ENCODE measurements at regions not wholly inside any gene's neighbourhood (a gene's known extent, or its start where the extent isn't known, plus 50 kb on each side); places are given as distances from the start of the nearest gene placed in this dataset.

- Histone ChIP-seq H3K4me2 (ENCODE audit: low read length, poor library complexity, severe bottlenecking) (no peak overlapping the region), H3K14ac (ENCODE audit: low read length in 2 of 2) (no peak overlapping the region), H3K9me3 (ENCODE audit: control insufficient read depth, low read length) (no peaks in the 10 kb centered on the region), H2BK5ac (ENCODE audit: low read depth, low read length, poor library complexity, severe bottlenecking) (no peak overlapping the region), H2BK15ac (ENCODE audit: low read depth, poor library complexity, severe bottlenecking) (no peak overlapping the region), H3K23ac (ENCODE audit: low read length in 2 of 2) (no peak overlapping the region), H2BK12ac (ENCODE audit: low read length in 2 of 2) (no peak overlapping the region), H2AFZ (ENCODE audit: low read depth, low read length) (peak overlapping the region; percentile 4), H3K27ac (ENCODE audit: low read length, poor library complexity, severe bottlenecking) (no peak overlapping the region), H3K36me3 (ENCODE audit: control insufficient read depth in 1 of 2, insufficient read depth in 2 of 2, low read depth in 1 of 2, low read length in 2 of 2) (no peaks in the 10 kb centered on the region), H2AK5ac (ENCODE audit: low read length, severe bottlenecking) (no peak overlapping the region), H2BK120ac (ENCODE audit: low read depth, low read length) (no peak overlapping the region), H3K4me1 (ENCODE audit: control insufficient read depth, insufficient read depth, low read depth, low read length) (no peaks in the 10 kb centered on the region), H3K4me3 (ENCODE audit: insufficient read depth in 1 of 2, low read depth in 1 of 2, low read length in 2 of 2) (no peak overlapping the region), H3K9ac (ENCODE audit: low read length) (no peak overlapping the region), H3K79me1 (replicated peaks; ENCODE audit: low read length, poor library complexity, severe bottlenecking) (no peaks in the 10 kb centered on the region), H4K91ac (ENCODE audit: low read length) (no peak overlapping the region), H3K18ac (ENCODE audit: low read depth in 1 of 2, low read length in 2 of 2) (no peak overlapping the region), H3K27me3 (ENCODE audit: control insufficient read depth in 1 of 2, insufficient read depth in 1 of 2, low read length in 2 of 2) (no peaks in the 10 kb centered on the region), H4K8ac (ENCODE audit: low read length) (no peak overlapping the region), H3K4ac (ENCODE audit: low read depth in 1 of 2, low read length in 2 of 2) (no peak overlapping the region)
- 100% methylated on average over 1 of the region's 1 CpG for WGBS
- no peak for DNase-seq
Measured at GRCh38 chr3:87895983-87896382, 162.8 kb downstream of the CGGBP1 start.

GRCh38 chr3:87873136-87873535 is 185.7 kb downstream of the CGGBP1 start:
- Histone ChIP-seq H2BK15ac (ENCODE audit: low read depth, poor library complexity, severe bottlenecking) (no peak overlapping the region), H2AK5ac (ENCODE audit: low read length, severe bottlenecking) (no peak overlapping the region), H2BK12ac (ENCODE audit: low read length in 2 of 2) (no peak overlapping the region), H3K9ac (ENCODE audit: low read length) (no peak overlapping the region), H2BK5ac (ENCODE audit: low read depth, low read length, poor library complexity, severe bottlenecking) (no peak overlapping the region), H3K18ac (ENCODE audit: low read depth in 1 of 2, low read length in 2 of 2) (no peak overlapping the region), H4K8ac (ENCODE audit: low read length) (no peak overlapping the region), H2BK120ac (ENCODE audit: low read depth, low read length) (no peak overlapping the region), H3K79me1 (replicated peaks; ENCODE audit: low read length, poor library complexity, severe bottlenecking) (no peaks in the 10 kb centered on the region), H4K91ac (ENCODE audit: low read length) (no peak overlapping the region), H3K4me1 (ENCODE audit: control insufficient read depth, insufficient read depth, low read depth, low read length) (no peaks in the 10 kb centered on the region), H3K23ac (ENCODE audit: low read length in 2 of 2) (no peak overlapping the region), H3K27me3 (ENCODE audit: control insufficient read depth in 1 of 2, insufficient read depth in 1 of 2, low read length in 2 of 2) (no peaks in the 10 kb centered on the region), H3K4ac (ENCODE audit: low read depth in 1 of 2, low read length in 2 of 2) (no peak overlapping the region), H3K4me3 (ENCODE audit: insufficient read depth in 1 of 2, low read depth in 1 of 2, low read length in 2 of 2) (no peak overlapping the region), H3K27ac (ENCODE audit: low read length, poor library complexity, severe bottlenecking) (no peak overlapping the region), H3K9me3 (ENCODE audit: control insufficient read depth, low read length) (peaks cover 14% of the 10 kb centered on the region), H3K14ac (ENCODE audit: low read length in 2 of 2) (no peak overlapping the region), H2AFZ (ENCODE audit: low read depth, low read length) (no peak overlapping the region), H3K36me3 (ENCODE audit: control insufficient read depth in 1 of 2, insufficient read depth in 2 of 2, low read depth in 1 of 2, low read length in 2 of 2) (no peaks in the 10 kb centered on the region), H3K4me2 (ENCODE audit: low read length, poor library complexity, severe bottlenecking) (no peak overlapping the region)
- 80% methylated on average over 1 of the region's 1 CpG for WGBS
- DNase-seq: no peak

- H2BK120ac ChIP-seq (ENCODE audit: low read depth, low read length): no peak overlapping the region
Measured at GRCh38 chr3:87867001-87867400, 191.8 kb downstream of the CGGBP1 start.

GRCh38 chr3:87856126-87856525 is 202.7 kb downstream of the CGGBP1 start:
- no peak overlapping the region for H2AK5ac ChIP-seq (ENCODE audit: low read length, severe bottlenecking)
- no peak overlapping the region for H3K27ac ChIP-seq (ENCODE audit: low read length, poor library complexity, severe bottlenecking)
- no peak overlapping the region for H2BK5ac ChIP-seq (ENCODE audit: low read depth, low read length, poor library complexity, severe bottlenecking)
- H3K4me1 ChIP-seq (ENCODE audit: control insufficient read depth, insufficient read depth, low read depth, low read length): no peaks in the 10 kb centered on the region
- no peaks in the 10 kb centered on the region for H3K9me3 ChIP-seq (ENCODE audit: control insufficient read depth, low read length)
- H3K14ac ChIP-seq (ENCODE audit: low read length in 2 of 2): no peak overlapping the region
- H2BK12ac ChIP-seq (ENCODE audit: low read length in 2 of 2): no peak overlapping the region
- WGBS: no CpG with 5 or more reads among the region's 1 CpG
- no peak overlapping the region for H3K18ac ChIP-seq (ENCODE audit: low read depth in 1 of 2, low read length in 2 of 2)
- H3K4me2 ChIP-seq (ENCODE audit: low read length, poor library complexity, severe bottlenecking): no peak overlapping the region
- H3K9ac ChIP-seq (ENCODE audit: low read length): peak overlapping the region; percentile 73
- H3K36me3 ChIP-seq (ENCODE audit: control insufficient read depth in 1 of 2, insufficient read depth in 2 of 2, low read depth in 1 of 2, low read length in 2 of 2): no peaks in the 10 kb centered on the region
- no peak overlapping the region for H3K23ac ChIP-seq (ENCODE audit: low read length in 2 of 2)
- DNase-seq: no peak
- H3K27me3 ChIP-seq (ENCODE audit: control insufficient read depth in 1 of 2, insufficient read depth in 1 of 2, low read length in 2 of 2): no peaks in the 10 kb centered on the region
- H3K79me1 ChIP-seq (replicated peaks; ENCODE audit: low read length, poor library complexity, severe bottlenecking): no peaks in the 10 kb centered on the region
- H2AFZ ChIP-seq (ENCODE audit: low read depth, low read length): no peak overlapping the region
- H4K91ac ChIP-seq (ENCODE audit: low read length): no peak overlapping the region
- H2BK15ac ChIP-seq (ENCODE audit: low read depth, poor library complexity, severe bottlenecking): no peak overlapping the region
- H2BK120ac ChIP-seq (ENCODE audit: low read depth, low read length): no peak overlapping the region
- H3K4ac ChIP-seq (ENCODE audit: low read depth in 1 of 2, low read length in 2 of 2): no peak overlapping the region
- peak overlapping the region in 1 of 2 experiments; percentile 26 for H3K4me3 ChIP-seq (ENCODE audit: insufficient read depth in 1 of 2, low read depth in 1 of 2, low read length in 2 of 2)
- no peak overlapping the region for H4K8ac ChIP-seq (ENCODE audit: low read length)

More at GRCh38 chr3:87867001-87867400, 191.8 kb downstream of the CGGBP1 start:
- Histone ChIP-seq H2BK12ac (ENCODE audit: low read length in 2 of 2) (no peak overlapping the region), H2BK15ac (ENCODE audit: low read depth, poor library complexity, severe bottlenecking) (no peak overlapping the region), H2AFZ (ENCODE audit: low read depth, low read length) (no peak overlapping the region), H3K36me3 (ENCODE audit: control insufficient read depth in 1 of 2, insufficient read depth in 2 of 2, low read depth in 1 of 2, low read length in 2 of 2) (no peaks in the 10 kb centered on the region), H2BK5ac (ENCODE audit: low read depth, low read length, poor library complexity, severe bottlenecking) (no peak overlapping the region), H3K14ac (ENCODE audit: low read length in 2 of 2) (no peak overlapping the region), H3K9ac (ENCODE audit: low read length) (no peak overlapping the region), H3K4me3 (ENCODE audit: insufficient read depth in 1 of 2, low read depth in 1 of 2, low read length in 2 of 2) (no peak overlapping the region), H3K9me3 (ENCODE audit: control insufficient read depth, low read length) (peaks cover 4% of the 10 kb centered on the region), H3K4me2 (ENCODE audit: low read length, poor library complexity, severe bottlenecking) (no peak overlapping the region), H3K27me3 (ENCODE audit: control insufficient read depth in 1 of 2, insufficient read depth in 1 of 2, low read length in 2 of 2) (no peaks in the 10 kb centered on the region), H3K27ac (ENCODE audit: low read length, poor library complexity, severe bottlenecking) (no peak overlapping the region), H3K18ac (ENCODE audit: low read depth in 1 of 2, low read length in 2 of 2) (no peak overlapping the region), H2AK5ac (ENCODE audit: low read length, severe bottlenecking) (no peak overlapping the region), H3K23ac (ENCODE audit: low read length in 2 of 2) (no peak overlapping the region), H3K4me1 (ENCODE audit: control insufficient read depth, insufficient read depth, low read depth, low read length) (no peaks in the 10 kb centered on the region), H4K91ac (ENCODE audit: low read length) (no peak overlapping the region), H3K79me1 (replicated peaks; ENCODE audit: low read length, poor library complexity, severe bottlenecking) (no peaks in the 10 kb centered on the region), H3K4ac (ENCODE audit: low read depth in 1 of 2, low read length in 2 of 2) (no peak overlapping the region), H4K8ac (ENCODE audit: low read length) (no peak overlapping the region)
- WGBS: no CpG with 5 or more reads among the region's 2 CpGs
- DNase-seq: peak; percentile 1
